Loucy (cell line): ENCODE measurements at regions not wholly inside any gene's neighbourhood (a gene's known extent, or its start where the extent isn't known, plus 50 kb on each side); places are given as distances from the start of the nearest gene placed in this dataset.

Experiments used
- CTCF ChIP-seq: fragments of 200-600 bp; sonication (generic); conservative IDR thresholded peaks from 2 replicates; pipeline ENCODE4 v1.5.1; 2014; ENCODE audit warnings: mild to moderate bottlenecking, antibody characterized with exemption, low read length
- EZH2phosphoT487 ChIP-seq: fragments of 200-600 bp; IDR thresholded peaks from 2 replicates; pipeline ENCODE4 v1.6.1; 2018; ENCODE audit warnings: antibody characterized with exemption, mild to moderate bottlenecking, moderate library complexity, borderline replicate concordance

DNA sequence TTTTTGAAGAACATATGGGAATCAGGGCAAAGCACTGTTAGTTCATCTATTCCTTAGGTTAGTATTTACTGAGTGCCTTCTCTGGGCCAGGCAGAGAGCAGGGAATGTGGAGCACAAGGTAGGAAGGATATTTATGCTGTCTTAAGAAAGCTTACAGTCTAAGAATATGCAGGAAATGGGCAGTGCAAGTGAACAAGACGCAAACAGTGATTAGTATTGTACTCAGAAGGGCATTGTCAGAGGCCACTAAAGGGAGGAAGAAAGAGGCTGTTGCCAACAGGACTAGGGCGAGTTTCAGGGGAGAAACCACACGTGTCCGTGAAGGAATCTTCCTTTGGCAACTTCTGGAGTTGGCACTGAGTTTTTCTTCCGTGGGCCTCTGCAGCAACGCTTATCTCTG, 552.8 kb upstream of the COBL start:
- TF ChIP-seq CTCF (no peak), EZH2phosphoT487 (no peak)
